ENCODE measurements at regions not wholly inside any gene's neighbourhood (a gene's known extent, or its start where the extent isn't known, plus 50 kb on each side); places are given as distances from the start of the nearest gene placed in this dataset.

DNA sequence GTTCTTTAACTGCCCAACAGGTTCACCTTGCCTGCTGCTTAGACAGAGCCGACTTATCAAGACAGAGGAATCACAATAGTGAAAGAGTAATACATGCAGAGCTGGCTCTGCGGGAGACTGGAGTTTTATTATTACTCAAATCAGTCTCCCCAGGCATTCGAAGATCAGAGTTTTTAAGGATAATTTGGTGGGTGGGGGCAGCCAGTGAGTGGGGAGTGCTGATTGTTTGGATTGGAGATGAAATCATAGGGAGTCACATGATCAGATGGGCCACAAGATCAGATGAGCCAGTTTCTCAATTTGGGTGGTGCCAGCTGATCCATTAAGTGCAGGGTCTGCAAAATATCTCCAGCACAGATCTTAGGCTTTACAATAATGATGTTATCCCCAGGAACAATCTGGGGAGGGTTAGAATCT, 131.3 kb downstream of the AKR1D1 start:
- TF ChIP-seq, protein P1, sequence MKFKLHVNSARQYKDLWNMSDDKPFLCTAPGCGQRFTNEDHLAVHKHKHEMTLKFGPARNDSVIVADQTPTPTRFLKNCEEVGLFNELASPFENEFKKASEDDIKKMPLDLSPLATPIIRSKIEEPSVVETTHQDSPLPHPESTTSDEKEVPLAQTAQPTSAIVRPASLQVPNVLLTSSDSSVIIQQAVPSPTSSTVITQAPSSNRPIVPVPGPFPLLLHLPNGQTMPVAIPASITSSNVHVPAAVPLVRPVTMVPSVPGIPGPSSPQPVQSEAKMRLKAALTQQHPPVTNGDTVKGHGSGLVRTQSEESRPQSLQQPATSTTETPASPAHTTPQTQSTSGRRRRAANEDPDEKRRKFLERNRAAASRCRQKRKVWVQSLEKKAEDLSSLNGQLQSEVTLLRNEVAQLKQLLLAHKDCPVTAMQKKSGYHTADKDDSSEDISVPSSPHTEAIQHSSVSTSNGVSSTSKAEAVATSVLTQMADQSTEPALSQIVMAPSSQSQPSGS (tag by site-specific recombination; IDR thresholded peaks at IDR 0.05; ENCODE audit: low read depth): no peak
- no peak for TF ChIP-seq YY1 (tag by site-specific recombination; IDR thresholded peaks at IDR 0.05)
- TF ChIP-seq, protein P2, sequence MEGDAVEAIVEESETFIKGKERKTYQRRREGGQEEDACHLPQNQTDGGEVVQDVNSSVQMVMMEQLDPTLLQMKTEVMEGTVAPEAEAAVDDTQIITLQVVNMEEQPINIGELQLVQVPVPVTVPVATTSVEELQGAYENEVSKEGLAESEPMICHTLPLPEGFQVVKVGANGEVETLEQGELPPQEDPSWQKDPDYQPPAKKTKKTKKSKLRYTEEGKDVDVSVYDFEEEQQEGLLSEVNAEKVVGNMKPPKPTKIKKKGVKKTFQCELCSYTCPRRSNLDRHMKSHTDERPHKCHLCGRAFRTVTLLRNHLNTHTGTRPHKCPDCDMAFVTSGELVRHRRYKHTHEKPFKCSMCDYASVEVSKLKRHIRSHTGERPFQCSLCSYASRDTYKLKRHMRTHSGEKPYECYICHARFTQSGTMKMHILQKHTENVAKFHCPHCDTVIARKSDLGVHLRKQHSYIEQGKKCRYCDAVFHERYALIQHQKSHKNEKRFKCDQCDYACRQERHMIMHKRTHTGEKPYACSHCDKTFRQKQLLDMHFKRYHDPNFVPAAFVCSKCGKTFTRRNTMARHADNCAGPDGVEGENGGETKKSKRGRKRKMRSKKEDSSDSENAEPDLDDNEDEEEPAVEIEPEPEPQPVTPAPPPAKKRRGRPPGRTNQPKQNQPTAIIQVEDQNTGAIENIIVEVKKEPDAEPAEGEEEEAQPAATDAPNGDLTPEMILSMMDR (tag by site-specific recombination; IDR thresholded peaks at IDR 0.05): no peak
- no peak for TF ChIP-seq ZNF571 (tag by site-specific recombination; IDR thresholded peaks at IDR 0.05)
- TF ChIP-seq ZNF530 (tag by site-specific recombination; IDR thresholded peaks at IDR 0.05; ENCODE audit: low read depth): no peak
- no peak for TF ChIP-seq ZNF184 (tag by site-specific recombination; IDR thresholded peaks at IDR 0.05)
- no peak for TF ChIP-seq KLF16 (tag by site-specific recombination; IDR thresholded peaks at IDR 0.05)
- no peak for TF ChIP-seq GLIS1 (tag by site-specific recombination; IDR thresholded peaks at IDR 0.05)
- no peak for TF ChIP-seq WT1 (tag by site-specific recombination; IDR thresholded peaks at IDR 0.05)
- no peak for TF ChIP-seq SP3 (tag by site-specific recombination; IDR thresholded peaks at IDR 0.05)
- TF ChIP-seq ZNF292 (tag by site-specific recombination; IDR thresholded peaks at IDR 0.05; ENCODE audit: borderline replicate concordance, low read depth): no peak

Measured in HEK293 (cell line).